ENCODE measurements at regions not wholly inside any gene's neighbourhood (a gene's known extent, or its start where the extent isn't known, plus 50 kb on each side); places are given as distances from the start of the nearest gene placed in this dataset.

DNA sequence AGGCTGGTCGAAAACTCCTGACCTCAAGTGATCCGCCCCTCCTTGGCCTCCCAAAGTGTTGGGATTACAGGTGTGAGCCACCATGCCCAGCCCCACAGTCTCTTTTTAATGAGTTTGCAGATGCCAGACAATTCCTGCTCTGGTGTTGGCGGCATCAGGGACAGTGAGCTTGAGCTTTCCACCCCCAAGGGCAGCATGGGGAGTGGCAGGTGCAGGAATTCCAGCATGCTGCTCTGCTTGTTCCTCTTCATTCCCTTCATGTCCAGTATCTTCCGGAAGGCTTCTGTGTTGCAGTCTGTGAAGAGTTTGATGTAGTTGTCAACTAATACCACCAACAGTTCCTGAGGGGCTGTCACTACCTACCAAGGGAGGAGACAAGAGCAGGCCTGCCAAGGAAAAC lies 137.3 kb downstream of the SS18 start:
- BruUV-seq (replicated peaks): no TSS peak
- intact Hi-C loops (cut with micrococcal nuclease; ENCODE audit: unreplicated experiment): no loop called here
- no peak for TF ChIP-seq EZH2 (IDR thresholded peaks at IDR 0.05; ENCODE audit: low read depth)
- TF ChIP-seq, protein P1, sequence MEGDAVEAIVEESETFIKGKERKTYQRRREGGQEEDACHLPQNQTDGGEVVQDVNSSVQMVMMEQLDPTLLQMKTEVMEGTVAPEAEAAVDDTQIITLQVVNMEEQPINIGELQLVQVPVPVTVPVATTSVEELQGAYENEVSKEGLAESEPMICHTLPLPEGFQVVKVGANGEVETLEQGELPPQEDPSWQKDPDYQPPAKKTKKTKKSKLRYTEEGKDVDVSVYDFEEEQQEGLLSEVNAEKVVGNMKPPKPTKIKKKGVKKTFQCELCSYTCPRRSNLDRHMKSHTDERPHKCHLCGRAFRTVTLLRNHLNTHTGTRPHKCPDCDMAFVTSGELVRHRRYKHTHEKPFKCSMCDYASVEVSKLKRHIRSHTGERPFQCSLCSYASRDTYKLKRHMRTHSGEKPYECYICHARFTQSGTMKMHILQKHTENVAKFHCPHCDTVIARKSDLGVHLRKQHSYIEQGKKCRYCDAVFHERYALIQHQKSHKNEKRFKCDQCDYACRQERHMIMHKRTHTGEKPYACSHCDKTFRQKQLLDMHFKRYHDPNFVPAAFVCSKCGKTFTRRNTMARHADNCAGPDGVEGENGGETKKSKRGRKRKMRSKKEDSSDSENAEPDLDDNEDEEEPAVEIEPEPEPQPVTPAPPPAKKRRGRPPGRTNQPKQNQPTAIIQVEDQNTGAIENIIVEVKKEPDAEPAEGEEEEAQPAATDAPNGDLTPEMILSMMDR (conservative IDR thresholded peaks at IDR 0.05): no peak
- Histone ChIP-seq H3K27me3 (ENCODE audit: insufficient read depth, low read depth) (no peaks in the 10 kb centered on the region), H3K27ac (no peak overlapping the region), H3F3A (ENCODE audit: insufficient read depth, low read depth) (no peaks in the 10 kb centered on the region), H3K4me1 (replicated peaks; ENCODE audit: insufficient read depth) (no peaks in the 10 kb centered on the region), H4K20me1 (ENCODE audit: insufficient read depth) (no peaks in the 10 kb centered on the region), H3K4me2 (peak overlapping the region; percentile 38; the same call in 1 of the 2 replicates), H3K9me2 (ENCODE audit: insufficient read depth) (no peaks in the 10 kb centered on the region), H3K79me2 (ENCODE audit: low read depth) (no peaks in the 10 kb centered on the region), H3K36me3 (ENCODE audit: low read depth) (no peaks in the 10 kb centered on the region), H2AFZ (no peak overlapping the region), H3K4me3 (no peak overlapping the region), H3K9me3 (ENCODE audit: insufficient read depth, low read depth) (no peaks in the 10 kb centered on the region)
- CTCF ChIA-PET: no interaction called here
- POLR2A ChIA-PET (ENCODE audit: unreplicated experiment): no interaction called here
- peak in 1 of 2 experiments; percentile 4 for DNase-seq

DNA sequence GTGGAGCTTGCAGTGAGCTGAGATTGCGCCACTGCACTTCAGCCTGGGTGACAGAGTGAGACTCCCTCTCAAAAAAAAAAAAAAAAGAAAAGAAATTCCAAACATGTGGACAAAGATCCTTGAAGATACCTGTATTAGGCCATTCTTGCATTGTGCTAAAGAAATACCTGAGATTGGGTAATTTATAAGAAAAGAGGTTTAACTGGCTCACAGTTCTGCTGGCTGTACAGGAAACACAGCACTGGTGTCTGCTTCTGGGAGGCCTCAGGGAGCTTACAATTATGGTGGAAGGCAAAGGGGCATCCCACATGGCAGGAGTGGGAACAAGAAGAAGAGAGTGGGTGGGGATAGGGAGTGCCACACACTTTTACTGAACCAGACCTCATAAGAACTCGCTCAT lies 140.1 kb downstream of the SS18 start:
- no peaks in the 10 kb centered on the region for H3K4me1 ChIP-seq (replicated peaks; ENCODE audit: insufficient read depth)
- H3K27ac ChIP-seq: no peak overlapping the region
- CTCF ChIA-PET: no interaction called here
- H3K4me3 ChIP-seq: no peak overlapping the region
- no peaks in the 10 kb centered on the region for H3K9me2 ChIP-seq (ENCODE audit: insufficient read depth)
- no peaks in the 10 kb centered on the region for H3K36me3 ChIP-seq (ENCODE audit: low read depth)
- intact Hi-C loops (cut with micrococcal nuclease; ENCODE audit: unreplicated experiment): no loop called here
- no peaks in the 10 kb centered on the region for H3K27me3 ChIP-seq (ENCODE audit: insufficient read depth, low read depth)
- no peak for DNase-seq
- H3K4me2 ChIP-seq: no peak overlapping the region
- BruUV-seq (replicated peaks): no TSS peak
- H4K20me1 ChIP-seq (ENCODE audit: insufficient read depth): no peaks in the 10 kb centered on the region
- TF ChIP-seq EZH2 (IDR thresholded peaks at IDR 0.05; ENCODE audit: low read depth): no peak
- TF ChIP-seq, protein P1 (conservative IDR thresholded peaks at IDR 0.05): no peak
- no peaks in the 10 kb centered on the region for H3K9me3 ChIP-seq (ENCODE audit: insufficient read depth, low read depth)
- no peak overlapping the region for H2AFZ ChIP-seq
- H3F3A ChIP-seq (ENCODE audit: insufficient read depth, low read depth): no peaks in the 10 kb centered on the region
- H3K79me2 ChIP-seq (ENCODE audit: low read depth): no peaks in the 10 kb centered on the region
- POLR2A ChIA-PET (ENCODE audit: unreplicated experiment): no interaction called here

DNA sequence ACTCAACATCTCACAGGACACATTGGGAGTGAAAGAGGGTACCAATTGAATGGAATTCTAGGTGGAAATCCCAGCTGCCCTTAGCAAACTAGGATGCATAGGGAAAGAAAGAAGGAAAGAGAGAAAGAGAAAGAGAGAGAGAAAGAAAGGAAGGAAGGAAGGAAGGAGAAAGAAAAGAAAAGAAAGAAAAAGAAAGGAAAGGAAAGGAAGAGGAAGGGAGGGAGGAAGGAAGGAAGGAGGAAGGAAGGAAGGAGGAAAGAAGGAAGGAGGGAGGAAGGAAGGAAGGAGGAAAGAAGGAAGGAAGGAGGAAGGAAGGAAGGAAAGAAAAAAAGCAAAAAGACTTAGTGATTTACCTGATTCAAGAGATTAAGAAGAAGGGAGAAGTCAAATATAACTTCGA lies 143.9 kb downstream of the SS18 start:
- no peaks in the 10 kb centered on the region for H3K27me3 ChIP-seq (ENCODE audit: insufficient read depth, low read depth)
- no peaks in the 10 kb centered on the region for H3K79me2 ChIP-seq (ENCODE audit: low read depth)
- H3F3A ChIP-seq (ENCODE audit: insufficient read depth, low read depth): no peaks in the 10 kb centered on the region
- no peaks in the 10 kb centered on the region for H3K4me1 ChIP-seq (replicated peaks; ENCODE audit: insufficient read depth)
- no peak overlapping the region for H3K4me2 ChIP-seq
- H3K9me3 ChIP-seq (ENCODE audit: insufficient read depth, low read depth): no peaks in the 10 kb centered on the region
- intact Hi-C loops (cut with micrococcal nuclease; ENCODE audit: unreplicated experiment): no loop called here
- H3K36me3 ChIP-seq (ENCODE audit: low read depth): no peaks in the 10 kb centered on the region
- DNase-seq: no peak
- no peaks in the 10 kb centered on the region for H3K9me2 ChIP-seq (ENCODE audit: insufficient read depth)
- no TSS peak for BruUV-seq (replicated peaks)
- H3K4me3 ChIP-seq: no peak overlapping the region
- H2AFZ ChIP-seq: no peak overlapping the region
- ChIA-PET POLR2A (ENCODE audit: unreplicated experiment) (no interaction called here), CTCF (no interaction called here)
- TF ChIP-seq EZH2 (IDR thresholded peaks at IDR 0.05; ENCODE audit: low read depth): no peak
- TF ChIP-seq, protein P1 (conservative IDR thresholded peaks at IDR 0.05): no peak
- H4K20me1 ChIP-seq (ENCODE audit: insufficient read depth): no peaks in the 10 kb centered on the region
- no peak overlapping the region for H3K27ac ChIP-seq

All from PC-9 (cell line).